GM21526 (cell line): ENCODE measurements at regions not wholly inside any gene's neighbourhood (a gene's known extent, or its start where the extent isn't known, plus 50 kb on each side); places are given as distances from the start of the nearest gene placed in this dataset.
"Not testable (repeated sequence)": the region's sequence is repeated elsewhere in the genome, so short reads cannot be mapped to it uniquely, and the experiment has no call there.

Experiments
- ATAC-seq: cut with Tn5 transposase; IDR thresholded peaks from one replicate; pipeline ENCODE4 v1.9.1; 2021; ENCODE audit warnings: moderate library complexity; ENCODE audit not compliant: unreplicated experiment, low FRiP score

- ATAC-seq: no peak
Measured at GRCh38 chr6:98382246-98382645, 452.1 kb upstream of the POU3F2 start.

- ATAC-seq: no peak
Measured at GRCh38 chr6:98384334-98384733, 450.0 kb upstream of the POU3F2 start.

GRCh38 chr6:98384801-98385200 is 449.6 kb upstream of the POU3F2 start:
- no peak for ATAC-seq

- no peak for ATAC-seq
Measured at GRCh38 chr6:98395610-98396166, 438.7 kb upstream of the POU3F2 start.

GRCh38 chr6:98416027-98416426 is 418.3 kb upstream of the POU3F2 start:
- no peak for ATAC-seq

GRCh38 chr6:98416497-98417158 is 417.7 kb upstream of the POU3F2 start:
- not testable (repeated sequence) for ATAC-seq

- ATAC-seq: peak; percentile 68
Measured at GRCh38 chr6:98433325-98434056, 400.9 kb upstream of the POU3F2 start.

GRCh38 chr6:98443633-98444032 is 390.7 kb upstream of the POU3F2 start:
- ATAC-seq: no peak

GRCh38 chr6:98452685-98453084 is 381.7 kb upstream of the POU3F2 start:
- ATAC-seq: no peak

GRCh38 chr6:98454809-98455322 is 379.5 kb upstream of the POU3F2 start:
- no peak for ATAC-seq

- ATAC-seq: no peak
Measured at GRCh38 chr6:98458708-98459107, 375.7 kb upstream of the POU3F2 start.

- ATAC-seq: no peak
Measured at GRCh38 chr6:98463038-98464000, 371.1 kb upstream of the POU3F2 start.

GRCh38 chr6:98467091-98467490 is 367.3 kb upstream of the POU3F2 start:
- no peak for ATAC-seq

- no peak for ATAC-seq
Measured at GRCh38 chr6:98467902-98468301, 366.5 kb upstream of the POU3F2 start.

GRCh38 chr6:98469141-98469540 is 365.2 kb upstream of the POU3F2 start:
- no peak for ATAC-seq

- no peak for ATAC-seq
Measured at GRCh38 chr6:98470821-98471220, 363.6 kb upstream of the POU3F2 start.

- no peak for ATAC-seq
Measured at GRCh38 chr6:98471444-98471843, 362.9 kb upstream of the POU3F2 start.

- no peak for ATAC-seq
Measured at GRCh38 chr6:98477231-98477630, 357.1 kb upstream of the POU3F2 start.

- no peak for ATAC-seq
Measured at GRCh38 chr6:98484696-98485095, 349.7 kb upstream of the POU3F2 start.

GRCh38 chr6:98485593-98485992 is 348.8 kb upstream of the POU3F2 start:
- ATAC-seq: no peak

GRCh38 chr6:98486057-98486456 is 348.3 kb upstream of the POU3F2 start:
- ATAC-seq: no peak
